ENCODE measurements at regions not wholly inside any gene's neighbourhood (a gene's known extent, or its start where the extent isn't known, plus 50 kb on each side); places are given as distances from the start of the nearest gene placed in this dataset.

DNA sequence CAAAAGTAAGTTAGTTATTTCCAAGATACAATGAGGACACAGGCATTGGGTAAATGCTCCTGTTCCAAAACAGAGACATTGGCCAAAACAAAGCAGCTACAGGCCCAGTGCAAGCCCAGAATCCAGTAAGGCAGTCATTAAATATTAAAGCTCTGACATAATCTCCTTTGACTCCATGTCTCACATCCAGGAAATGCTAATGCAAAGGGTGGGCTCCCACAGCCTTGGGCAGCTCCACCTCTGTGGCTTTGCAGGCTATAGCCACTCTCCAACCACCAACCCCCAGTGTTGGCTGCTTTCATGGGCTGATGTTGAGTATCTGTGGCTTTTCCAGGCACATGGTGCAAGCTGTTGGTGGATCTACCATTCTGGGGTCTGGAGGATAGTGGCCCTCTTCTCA lies 733.4 kb upstream of the SOX9 start:
- intact Hi-C loops (cut with DNase I) = no loop called here
- Histone ChIP-seq H3K4me3 (no peak overlapping the region), H3K36me3 (no peaks in the 10 kb centered on the region), H3K4me1 (no peaks in the 10 kb centered on the region), H3K27me3 (ENCODE audit: low read depth) (no peaks in the 10 kb centered on the region), H3K9me3 (no peaks in the 10 kb centered on the region), H3K27ac (no peak overlapping the region)
- ATAC-seq (no peak), DNase-seq (no peak)
- TF ChIP-seq, protein P1, sequence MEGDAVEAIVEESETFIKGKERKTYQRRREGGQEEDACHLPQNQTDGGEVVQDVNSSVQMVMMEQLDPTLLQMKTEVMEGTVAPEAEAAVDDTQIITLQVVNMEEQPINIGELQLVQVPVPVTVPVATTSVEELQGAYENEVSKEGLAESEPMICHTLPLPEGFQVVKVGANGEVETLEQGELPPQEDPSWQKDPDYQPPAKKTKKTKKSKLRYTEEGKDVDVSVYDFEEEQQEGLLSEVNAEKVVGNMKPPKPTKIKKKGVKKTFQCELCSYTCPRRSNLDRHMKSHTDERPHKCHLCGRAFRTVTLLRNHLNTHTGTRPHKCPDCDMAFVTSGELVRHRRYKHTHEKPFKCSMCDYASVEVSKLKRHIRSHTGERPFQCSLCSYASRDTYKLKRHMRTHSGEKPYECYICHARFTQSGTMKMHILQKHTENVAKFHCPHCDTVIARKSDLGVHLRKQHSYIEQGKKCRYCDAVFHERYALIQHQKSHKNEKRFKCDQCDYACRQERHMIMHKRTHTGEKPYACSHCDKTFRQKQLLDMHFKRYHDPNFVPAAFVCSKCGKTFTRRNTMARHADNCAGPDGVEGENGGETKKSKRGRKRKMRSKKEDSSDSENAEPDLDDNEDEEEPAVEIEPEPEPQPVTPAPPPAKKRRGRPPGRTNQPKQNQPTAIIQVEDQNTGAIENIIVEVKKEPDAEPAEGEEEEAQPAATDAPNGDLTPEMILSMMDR (IDR thresholded peaks at IDR 0.05) = no peak

DNA sequence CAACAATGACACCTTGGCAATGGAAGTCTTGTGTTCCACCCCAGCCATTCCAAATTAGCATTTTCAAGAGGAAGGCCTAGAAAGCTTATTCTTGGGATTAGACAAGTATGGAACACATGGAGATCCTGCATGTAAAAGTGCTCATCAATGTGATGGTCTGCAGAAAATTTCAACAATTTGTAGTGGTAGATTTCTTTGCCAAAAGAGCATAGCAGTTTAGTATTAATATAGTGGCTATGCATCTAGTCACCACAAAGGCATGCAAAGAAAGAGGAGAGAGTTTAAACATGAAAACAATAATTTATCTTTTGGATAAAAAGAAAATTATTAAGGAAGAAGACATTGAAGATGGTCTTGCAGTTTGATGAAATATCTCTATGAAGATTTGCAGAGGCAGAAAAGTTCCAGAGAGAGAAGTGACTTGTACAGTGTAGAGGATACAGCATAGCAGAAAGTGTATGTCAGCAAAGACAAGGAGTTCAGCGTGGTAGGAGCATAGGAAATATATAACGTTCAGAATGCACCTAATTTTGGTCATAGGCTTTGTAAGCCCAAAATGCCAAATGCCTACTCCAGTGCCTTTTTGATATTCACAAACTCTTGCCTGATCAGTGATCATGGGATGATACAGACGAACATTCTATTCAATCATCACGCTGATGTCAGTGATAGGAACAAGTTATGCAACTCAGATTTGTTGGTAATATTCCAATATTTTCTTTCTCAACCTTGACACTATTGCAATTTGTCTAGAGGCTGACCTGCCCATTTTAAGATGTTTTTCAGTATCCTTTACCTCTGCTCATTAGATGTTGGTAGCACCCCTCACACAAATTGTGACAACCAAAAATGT lies 727.9 kb upstream of the SOX9 start:
- H3K4me3 ChIP-seq = no peak overlapping the region
- no peaks in the 10 kb centered on the region for H3K36me3 ChIP-seq
- no peak overlapping the region for H3K27ac ChIP-seq
- H3K9me3 ChIP-seq = no peaks in the 10 kb centered on the region
- DNase-seq = no peak
- H3K4me1 ChIP-seq = no peaks in the 10 kb centered on the region
- no peak for ATAC-seq
- intact Hi-C loops (cut with DNase I) = no loop called here
- TF ChIP-seq, protein P1 (IDR thresholded peaks at IDR 0.05) = no peak
- H3K27me3 ChIP-seq (ENCODE audit: low read depth) = no peaks in the 10 kb centered on the region

DNA sequence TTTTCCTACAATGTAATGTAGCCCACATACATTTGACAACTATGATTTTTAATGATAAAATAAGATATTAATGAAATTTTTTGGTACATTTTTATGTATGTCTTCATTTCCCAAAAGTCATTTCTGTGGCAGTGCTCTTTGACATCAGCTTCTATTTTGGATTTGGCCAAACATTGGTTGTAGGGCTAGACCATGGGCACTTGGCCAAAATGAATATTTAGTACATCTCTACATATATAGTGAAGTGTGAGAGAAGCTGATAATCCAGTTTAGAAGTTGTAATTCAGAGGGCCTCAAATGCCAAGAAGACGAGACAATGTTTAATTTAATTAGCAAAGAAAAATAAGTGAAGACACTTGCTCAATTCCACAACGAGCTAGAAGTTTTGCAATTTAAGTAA lies 724.9 kb upstream of the SOX9 start:
- ATAC-seq (no peak), DNase-seq (no peak)
- H3K4me1 ChIP-seq = no peaks in the 10 kb centered on the region
- no peaks in the 10 kb centered on the region for H3K36me3 ChIP-seq
- no peaks in the 10 kb centered on the region for H3K9me3 ChIP-seq
- H3K4me3 ChIP-seq = no peak overlapping the region
- intact Hi-C loops (cut with DNase I) = no loop called here
- TF ChIP-seq, protein P1 (IDR thresholded peaks at IDR 0.05) = no peak
- H3K27ac ChIP-seq = no peak overlapping the region
- no peaks in the 10 kb centered on the region for H3K27me3 ChIP-seq (ENCODE audit: low read depth)

DNA sequence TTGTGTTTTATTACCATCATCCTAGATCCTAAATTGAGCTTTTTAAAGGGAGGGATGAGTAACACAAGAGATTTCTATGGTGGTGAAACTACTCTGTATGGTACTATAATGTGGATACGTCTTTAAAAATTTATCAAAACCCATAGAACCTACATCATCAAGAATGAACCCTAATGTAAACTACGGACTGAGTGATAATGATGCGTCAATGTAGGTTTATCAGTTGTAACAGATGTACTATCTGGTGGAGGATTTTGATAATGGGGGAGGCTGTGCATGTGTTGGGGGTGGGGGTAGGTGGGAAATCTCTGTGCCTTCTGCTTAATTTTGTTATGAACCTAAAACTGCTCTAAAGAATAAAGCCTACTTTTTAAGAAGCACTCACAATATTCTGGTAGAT lies 724.1 kb upstream of the SOX9 start:
- TF ChIP-seq, protein P1 (IDR thresholded peaks at IDR 0.05) = no peak
- no peak overlapping the region for H3K27ac ChIP-seq
- intact Hi-C loops (cut with DNase I) = no loop called here
- no peaks in the 10 kb centered on the region for H3K27me3 ChIP-seq (ENCODE audit: low read depth)
- H3K4me1 ChIP-seq = no peaks in the 10 kb centered on the region
- H3K9me3 ChIP-seq = no peaks in the 10 kb centered on the region
- DNase-seq (no peak), ATAC-seq (no peak)
- no peak overlapping the region for H3K4me3 ChIP-seq
- H3K36me3 ChIP-seq = no peaks in the 10 kb centered on the region

DNA sequence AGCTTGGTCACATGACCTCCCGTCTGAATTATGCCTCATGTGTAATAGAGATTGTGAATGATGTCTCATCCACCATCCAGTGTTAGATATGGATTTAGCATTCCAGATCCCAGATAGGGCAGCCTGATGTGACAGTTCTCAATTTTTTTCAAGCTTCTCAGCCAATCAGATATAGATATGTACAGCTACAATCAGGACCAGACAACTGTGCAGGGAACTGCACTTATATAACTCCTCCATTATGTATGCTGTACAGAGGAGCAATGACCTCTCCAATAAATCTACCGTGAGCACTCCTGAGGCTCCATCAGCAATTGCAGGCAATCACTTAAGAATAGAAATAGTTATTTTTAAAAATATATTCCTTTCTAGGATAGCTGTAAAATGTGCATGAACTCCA lies 722.8 kb upstream of the SOX9 start:
- TF ChIP-seq, protein P1 (IDR thresholded peaks at IDR 0.05) = no peak
- no peaks in the 10 kb centered on the region for H3K36me3 ChIP-seq
- H3K27me3 ChIP-seq (ENCODE audit: low read depth) = no peaks in the 10 kb centered on the region
- DNase-seq (no peak), ATAC-seq (no peak)
- H3K4me1 ChIP-seq = no peaks in the 10 kb centered on the region
- H3K9me3 ChIP-seq = no peaks in the 10 kb centered on the region
- no peak overlapping the region for H3K4me3 ChIP-seq
- intact Hi-C loops (cut with DNase I) = no loop called here
- no peak overlapping the region for H3K27ac ChIP-seq

Measured in lower lobe of right lung (tissue), 2 donors.